Thyroid gland (tissue), 4 donors: ENCODE measurements at regions not wholly inside any gene's neighbourhood (a gene's known extent, or its start where the extent isn't known, plus 50 kb on each side); places are given as distances from the start of the nearest gene placed in this dataset.
"Not testable (repeated sequence)": the region's sequence is repeated elsewhere in the genome, so short reads cannot be mapped to it uniquely, and the experiment has no call there.

Experiments used
- DNase-seq, 2 donors: peaks; one replicate each; pipeline ENCODE4 v3.0.0-alpha.2; 2019
- H3K27ac ChIP-seq, 3 donors: fragments of 200-600 bp; sonication (generic); 1 replicate in 2 of 3; 2 replicates in 1 of 3; pipeline ENCODE4 v1.5.1; 2016 to 2019; ENCODE audit warnings: mild to moderate bottlenecking in 1 of 3, moderate library complexity in 1 of 3
- H3K27me3 ChIP-seq: fragments of 200-600 bp; sonication (generic); one replicate; pipeline ENCODE4 v1.5.1; 2019
- H3K36me3 ChIP-seq, 2 donors: fragments of 200-600 bp; sonication (generic); one replicate each; pipeline ENCODE4 v1.5.1; 2016 to 2019
- H3K4me1 ChIP-seq, 2 donors: fragments of 200-600 bp; sonication (generic); one replicate each; pipeline ENCODE4 v1.5.1; 2017 to 2019
- H3K4me3 ChIP-seq, 3 donors: fragments of 200-600 bp; sonication (generic); replicated peaks in 1 of 3; 1 replicate in 2 of 3; 2 replicates in 1 of 3; pipeline ENCODE4 v1.5.1; 2016; ENCODE audit warnings: mild to moderate bottlenecking in 1 of 3
- H3K9me3 ChIP-seq: fragments of 200-600 bp; sonication (generic); one replicate; pipeline ENCODE4 v1.5.1; 2017
- CTCF ChIP-seq, 6 experiments: fragments of 200-600 bp in 3 of 6; fragments of 450-650 bp in 3 of 6; sonication (generic) in 3 of 6; IDR thresholded peaks; one replicate each; pipeline ENCODE4 v1.5.1; 2016 to 2019; ENCODE audit warnings: antibody characterized with exemption in 6 of 6, mild to moderate bottlenecking in 2 of 6, inconsistent platforms in 1 of 6, moderate library complexity in 1 of 6
- POLR2A ChIP-seq, 2 donors: fragments of 450-650 bp; IDR thresholded peaks; one replicate each; pipeline ENCODE4 v1.6.1; 2017; ENCODE audit warnings: antibody characterized with exemption in 2 of 2, mild to moderate bottlenecking in 2 of 2, moderate library complexity in 1 of 2
- WGBS, 2 donors: methylation state at CpG; one replicate each; pipeline ENCODE4 v1.1.5; 2017; 5-methylcytosine and 5-hydroxymethylcytosine counted together
- intact Hi-C: fragments of 100-400 bp; cut with DNase I; formaldehyde crosslinking; loops from one replicate; pipeline ENCODE4 v1.15.1; 2023

GRCh38 chr1:19554090-19554489 lies 68.8 kb upstream of the CAPZB start:
- Histone ChIP-seq H3K4me3 (no peak overlapping the region), H3K27me3 (no peaks in the 10 kb centered on the region), H3K4me1 (no peaks in the 10 kb centered on the region), H3K27ac (no peak overlapping the region), H3K36me3 (no peaks in the 10 kb centered on the region), H3K9me3 (no peaks in the 10 kb centered on the region)
- intact Hi-C loops = no loop called here
- DNase-seq = no peak
- no peak for TF ChIP-seq POLR2A (IDR thresholded peaks at IDR 0.05)
- TF ChIP-seq CTCF (IDR thresholded peaks at IDR 0.05) = no peak

DNA sequence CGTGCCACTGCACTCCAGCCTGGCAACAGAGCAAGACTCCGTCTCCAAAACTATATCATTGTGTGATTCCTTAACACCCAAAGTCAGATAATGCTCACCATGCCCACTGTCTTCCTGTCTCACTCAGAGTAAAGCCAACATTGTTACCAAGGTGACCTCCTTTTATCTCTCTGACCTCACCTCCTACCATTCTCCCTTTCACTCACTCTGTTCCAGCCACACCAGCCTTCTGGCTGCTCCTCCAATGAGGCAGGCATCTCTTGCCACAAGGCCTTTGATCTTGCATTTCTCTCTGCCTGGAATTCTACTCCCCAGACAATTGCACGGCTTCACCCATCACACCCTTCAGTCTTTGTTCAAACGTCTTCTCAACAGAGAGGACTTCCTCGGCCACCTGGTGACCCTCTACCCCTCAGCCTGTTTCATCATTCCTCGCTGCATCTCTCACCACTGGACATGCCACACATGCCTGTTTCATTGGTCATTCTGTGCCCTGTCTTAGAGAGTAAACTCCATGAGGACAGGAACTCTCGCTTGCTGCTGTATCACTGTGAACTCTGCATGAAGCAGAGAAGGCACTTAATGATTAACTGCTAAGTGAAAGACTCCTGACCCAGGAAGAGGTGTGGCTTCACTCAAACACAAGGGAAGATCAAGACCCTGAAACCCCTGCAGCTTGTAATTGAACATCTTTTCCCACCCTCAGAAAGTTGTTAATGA lies 67.1 kb upstream of the CAPZB start:
- TF ChIP-seq CTCF (IDR thresholded peaks at IDR 0.05) = no peak
- TF ChIP-seq POLR2A (IDR thresholded peaks at IDR 0.05) = no peak
- H3K4me3 ChIP-seq = no peak overlapping the region
- H3K27me3 ChIP-seq = no peaks in the 10 kb centered on the region
- no peaks in the 10 kb centered on the region for H3K36me3 ChIP-seq
- H3K4me1 ChIP-seq = no peaks in the 10 kb centered on the region
- no peak for DNase-seq
- no peak overlapping the region for H3K27ac ChIP-seq
- intact Hi-C loops = no loop called here
- 88% methylated on average over 7 of the region's 7 CpGs for WGBS, 2 donors
- H3K9me3 ChIP-seq = no peaks in the 10 kb centered on the region

GRCh38 chr1:19551837-19552236 lies 66.5 kb upstream of the CAPZB start:
- H3K4me1 ChIP-seq, H3K9me3 ChIP-seq, H3K27me3 ChIP-seq, intact Hi-C loops, DNase-seq, H3K36me3 ChIP-seq, H3K4me3 ChIP-seq, H3K27ac ChIP-seq: not testable (repeated sequence)
- WGBS, 2 donors = 82 to 91% methylated on average over 6 of the region's 6 CpGs

DNA sequence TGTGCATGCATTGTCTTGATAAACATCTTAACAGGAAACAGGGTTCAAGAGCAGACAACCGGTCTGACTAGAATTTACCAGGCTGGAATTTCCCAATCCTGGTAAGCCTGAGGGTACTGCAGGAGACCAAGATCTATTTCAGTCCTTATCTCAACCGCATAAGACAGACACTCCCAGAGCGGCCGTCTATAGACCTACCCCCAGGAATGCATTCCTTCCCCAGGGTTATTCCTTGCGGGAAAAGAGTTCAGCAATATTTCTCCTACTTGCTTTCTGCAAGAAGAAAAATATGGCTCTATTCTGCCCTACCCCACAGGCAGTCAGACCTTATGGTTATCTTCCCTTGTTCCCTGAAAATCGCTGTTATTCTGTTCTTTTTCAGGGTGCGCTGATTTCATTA lies 65.1 kb upstream of the CAPZB start:
- DNase-seq, H3K36me3 ChIP-seq, H3K4me3 ChIP-seq, H3K4me1 ChIP-seq, H3K9me3 ChIP-seq, H3K27ac ChIP-seq, intact Hi-C loops, H3K27me3 ChIP-seq: not testable (repeated sequence)
- WGBS, 2 donors = 74 to 76% methylated on average over 7 of the region's 7 CpGs

GRCh38 chr1:19547814-19548213 lies 62.5 kb upstream of the CAPZB start:
- 77 to 86% methylated on average over 1 of the region's 1 CpG for WGBS, 2 donors
- intact Hi-C loops = no loop called here
- Histone ChIP-seq H3K27ac (no peak overlapping the region), H3K4me3 (no peak overlapping the region), H3K4me1 (no peaks in the 10 kb centered on the region), H3K36me3 (no peaks in the 10 kb centered on the region), H3K9me3 (no peaks in the 10 kb centered on the region), H3K27me3 (no peaks in the 10 kb centered on the region)
- no peak for DNase-seq
- TF ChIP-seq POLR2A (IDR thresholded peaks at IDR 0.05) (no peak), CTCF (IDR thresholded peaks at IDR 0.05) (no peak)

- no peak for DNase-seq
- no peak overlapping the region for H3K27ac ChIP-seq
- 96 to 97% methylated on average over 6 of the region's 6 CpGs for WGBS, 2 donors
- intact Hi-C loops = no loop called here
- H3K9me3 ChIP-seq = no peaks in the 10 kb centered on the region
- H3K36me3 ChIP-seq = no peaks in the 10 kb centered on the region
- no peak for TF ChIP-seq POLR2A (IDR thresholded peaks at IDR 0.05)
- TF ChIP-seq CTCF (IDR thresholded peaks at IDR 0.05) = no peak
- H3K4me3 ChIP-seq = no peak overlapping the region
- H3K4me1 ChIP-seq = peaks cover 0 to 4% of the 10 kb centered on the region in 2 donors
- H3K27me3 ChIP-seq = no peaks in the 10 kb centered on the region
These were observed 51.2 kb upstream of the CAPZB start for GRCh38 chr1:19536519-19536918.
